ENCODE measurements at regions not wholly inside any gene's neighbourhood (a gene's known extent, or its start where the extent isn't known, plus 50 kb on each side); places are given as distances from the start of the nearest gene placed in this dataset.
"Not testable (repeated sequence)": the region's sequence is repeated elsewhere in the genome, so short reads cannot be mapped to it uniquely, and the experiment has no call there.

- H3K36me3 ChIP-seq (ENCODE audit: insufficient read depth, low read length); H3K4me3 Mint-ChIP-seq; CTCF ChIA-PET (ENCODE audit: partially characterized antibody); H3K4me1 ChIP-seq (ENCODE audit: insufficient read depth, low read length); H3K27ac ChIP-seq (ENCODE audit: low read depth, low read length); H3K27me3 Mint-ChIP-seq; H3K27me3 ChIP-seq (ENCODE audit: insufficient read depth, low read length); H3K4me1 Mint-ChIP-seq; H3K4me3 ChIP-seq (ENCODE audit: low read length in 2 of 2); H3K36me3 Mint-ChIP-seq; H3K27ac Mint-ChIP-seq; POLR2A ChIA-PET (ENCODE audit: partially characterized antibody); intact Hi-C loops (cut with micrococcal nuclease): not testable (repeated sequence)
- peaks cover 10 to 49% (median 42%) of the 10 kb centered on the region in 8 donors for H3K9me3 Mint-ChIP-seq
- DNase-seq, result peak in 1 of 5 donors; percentile 3
- H3K9me3 ChIP-seq (ENCODE audit: control insufficient read depth in 1 of 2, low read length in 2 of 2), result peaks cover 0 to 13% of the 10 kb centered on the region in 2 donors
These were observed 524.2 kb downstream of the CWH43 start for GRCh38 chr4:49510238-49510637.

GRCh38 chr4:49511353-49511752 is 525.3 kb downstream of the CWH43 start:
- peaks cover 0 to 15% of the 10 kb centered on the region in 2 donors for H3K9me3 ChIP-seq (ENCODE audit: control insufficient read depth in 1 of 2, low read length in 2 of 2)
- H3K9me3 Mint-ChIP-seq, result peaks cover 18 to 59% (median 50%) of the 10 kb centered on the region in 8 donors

GRCh38 chr4:49511881-49512491 is 525.9 kb downstream of the CWH43 start:
- H3K27ac Mint-ChIP-seq; H3K27ac ChIP-seq (ENCODE audit: low read depth, low read length); H3K4me3 ChIP-seq (ENCODE audit: low read length in 2 of 2); intact Hi-C loops (cut with micrococcal nuclease); H3K36me3 ChIP-seq (ENCODE audit: insufficient read depth, low read length); H3K36me3 Mint-ChIP-seq; H3K4me3 Mint-ChIP-seq; H3K4me1 Mint-ChIP-seq; H3K27me3 ChIP-seq (ENCODE audit: insufficient read depth, low read length); POLR2A ChIA-PET (ENCODE audit: partially characterized antibody); H3K27me3 Mint-ChIP-seq; H3K4me1 ChIP-seq (ENCODE audit: insufficient read depth, low read length); CTCF ChIA-PET (ENCODE audit: partially characterized antibody): not testable (repeated sequence)
- H3K9me3 Mint-ChIP-seq, result peaks cover 18 to 64% (median 54%) of the 10 kb centered on the region in 8 donors
- DNase-seq, result peak in 1 of 5 donors; percentile 13
- H3K9me3 ChIP-seq (ENCODE audit: control insufficient read depth in 1 of 2, low read length in 2 of 2), result peaks cover 0 to 15% of the 10 kb centered on the region in 2 donors

More at GRCh38 chr4:49511353-49511752, 525.3 kb downstream of the CWH43 start:
- H3K36me3 ChIP-seq (ENCODE audit: insufficient read depth, low read length); H3K4me3 ChIP-seq (ENCODE audit: low read length in 2 of 2); H3K27me3 Mint-ChIP-seq; CTCF ChIA-PET (ENCODE audit: partially characterized antibody); H3K36me3 Mint-ChIP-seq; H3K27ac ChIP-seq (ENCODE audit: low read depth, low read length); POLR2A ChIA-PET (ENCODE audit: partially characterized antibody); H3K27me3 ChIP-seq (ENCODE audit: insufficient read depth, low read length); H3K27ac Mint-ChIP-seq; intact Hi-C loops (cut with micrococcal nuclease); H3K4me1 Mint-ChIP-seq; H3K4me3 Mint-ChIP-seq; H3K4me1 ChIP-seq (ENCODE audit: insufficient read depth, low read length): not testable (repeated sequence)
- peak in 1 of 5 donors; percentile 2 for DNase-seq

GRCh38 chr4:49512641-49513545 is 526.8 kb downstream of the CWH43 start:
- H3K4me1 ChIP-seq (ENCODE audit: insufficient read depth, low read length); POLR2A ChIA-PET (ENCODE audit: partially characterized antibody); H3K4me1 Mint-ChIP-seq; H3K4me3 Mint-ChIP-seq; CTCF ChIA-PET (ENCODE audit: partially characterized antibody); H3K27me3 Mint-ChIP-seq; intact Hi-C loops (cut with micrococcal nuclease); H3K27ac ChIP-seq (ENCODE audit: low read depth, low read length); H3K27ac Mint-ChIP-seq; H3K4me3 ChIP-seq (ENCODE audit: low read length in 2 of 2); H3K36me3 ChIP-seq (ENCODE audit: insufficient read depth, low read length); H3K27me3 ChIP-seq (ENCODE audit: insufficient read depth, low read length); H3K36me3 Mint-ChIP-seq: not testable (repeated sequence)
- peaks cover 18 to 64% (median 55%) of the 10 kb centered on the region in 8 donors for H3K9me3 Mint-ChIP-seq
- peaks cover 0 to 15% of the 10 kb centered on the region in 2 donors for H3K9me3 ChIP-seq (ENCODE audit: control insufficient read depth in 1 of 2, low read length in 2 of 2)
- peak in 1 of 5 donors; percentile 22 for DNase-seq

GRCh38 chr4:49513546-49514115 is 527.6 kb downstream of the CWH43 start:
- POLR2A ChIA-PET (ENCODE audit: partially characterized antibody); H3K36me3 ChIP-seq (ENCODE audit: insufficient read depth, low read length); H3K4me3 Mint-ChIP-seq; H3K27me3 ChIP-seq (ENCODE audit: insufficient read depth, low read length); intact Hi-C loops (cut with micrococcal nuclease); H3K4me1 ChIP-seq (ENCODE audit: insufficient read depth, low read length); H3K4me3 ChIP-seq (ENCODE audit: low read length in 2 of 2); H3K36me3 Mint-ChIP-seq; CTCF ChIA-PET (ENCODE audit: partially characterized antibody); H3K27me3 Mint-ChIP-seq; H3K4me1 Mint-ChIP-seq; H3K27ac Mint-ChIP-seq; H3K27ac ChIP-seq (ENCODE audit: low read depth, low read length): not testable (repeated sequence)
- H3K9me3 Mint-ChIP-seq, result peaks cover 18 to 64% (median 55%) of the 10 kb centered on the region in 8 donors
- DNase-seq, result peak in 1 of 5 donors; percentile 2
- peaks cover 0 to 15% of the 10 kb centered on the region in 2 donors for H3K9me3 ChIP-seq (ENCODE audit: control insufficient read depth in 1 of 2, low read length in 2 of 2)

- H3K27me3 Mint-ChIP-seq; H3K4me3 Mint-ChIP-seq; H3K27ac ChIP-seq (ENCODE audit: low read depth, low read length); H3K4me3 ChIP-seq (ENCODE audit: low read length in 2 of 2); H3K4me1 Mint-ChIP-seq; H3K36me3 Mint-ChIP-seq; intact Hi-C loops (cut with micrococcal nuclease); CTCF ChIA-PET (ENCODE audit: partially characterized antibody); H3K36me3 ChIP-seq (ENCODE audit: insufficient read depth, low read length); POLR2A ChIA-PET (ENCODE audit: partially characterized antibody); H3K27me3 ChIP-seq (ENCODE audit: insufficient read depth, low read length); H3K4me1 ChIP-seq (ENCODE audit: insufficient read depth, low read length); H3K27ac Mint-ChIP-seq: not testable (repeated sequence)
- peaks cover 0 to 15% of the 10 kb centered on the region in 2 donors for H3K9me3 ChIP-seq (ENCODE audit: control insufficient read depth in 1 of 2, low read length in 2 of 2)
- H3K9me3 Mint-ChIP-seq, result peaks cover 18 to 64% (median 55%) of the 10 kb centered on the region in 8 donors
- DNase-seq, result peak in 1 of 5 donors; percentile 16
These were observed 528.2 kb downstream of the CWH43 start for GRCh38 chr4:49514171-49514699.

GRCh38 chr4:49514841-49515240 is 528.8 kb downstream of the CWH43 start:
- H3K36me3 ChIP-seq (ENCODE audit: insufficient read depth, low read length); H3K4me1 ChIP-seq (ENCODE audit: insufficient read depth, low read length); H3K4me3 Mint-ChIP-seq; CTCF ChIA-PET (ENCODE audit: partially characterized antibody); H3K36me3 Mint-ChIP-seq; H3K4me3 ChIP-seq (ENCODE audit: low read length in 2 of 2); intact Hi-C loops (cut with micrococcal nuclease); H3K27me3 Mint-ChIP-seq; H3K27ac Mint-ChIP-seq; POLR2A ChIA-PET (ENCODE audit: partially characterized antibody); H3K27ac ChIP-seq (ENCODE audit: low read depth, low read length); H3K27me3 ChIP-seq (ENCODE audit: insufficient read depth, low read length); H3K4me1 Mint-ChIP-seq: not testable (repeated sequence)
- peak in 1 of 5 donors; percentile 0 for DNase-seq
- H3K9me3 Mint-ChIP-seq, result peaks cover 18 to 64% (median 55%) of the 10 kb centered on the region in 8 donors
- H3K9me3 ChIP-seq (ENCODE audit: control insufficient read depth in 1 of 2, low read length in 2 of 2), result peaks cover 0 to 15% of the 10 kb centered on the region in 2 donors
